ENCODE measurements at regions not wholly inside any gene's neighbourhood (a gene's known extent, or its start where the extent isn't known, plus 50 kb on each side); places are given as distances from the start of the nearest gene placed in this dataset.

DNA sequence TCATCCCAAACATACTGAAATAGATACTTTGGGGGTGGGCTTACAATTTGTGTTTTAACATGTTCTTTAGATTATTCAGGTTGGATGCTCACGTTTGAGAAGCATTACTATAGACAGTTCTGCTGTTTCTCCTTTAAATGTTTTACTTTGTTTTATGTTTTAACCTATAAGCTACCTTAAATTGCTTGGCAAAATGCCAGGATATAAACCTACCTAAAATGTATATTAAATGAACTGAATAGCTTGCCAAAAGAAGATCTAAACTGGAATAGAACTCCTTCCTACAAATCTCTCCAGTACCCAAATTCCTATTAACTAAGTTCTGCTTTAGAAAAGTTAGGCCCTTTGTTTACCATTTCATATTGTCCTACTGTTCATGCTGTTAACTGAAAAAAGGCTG is 124.4 kb downstream of the TBX22 start:
- DNase-seq, result no peak
- intact Hi-C loops (cut with micrococcal nuclease), result no loop called here
- H3K27ac ChIP-seq (ENCODE audit: low read length in 2 of 2), result no peak overlapping the region
- H3K9me3 Mint-ChIP-seq (ENCODE audit: insufficient read depth), result no peaks in the 10 kb centered on the region
- H4K20me1 ChIP-seq (ENCODE audit: control insufficient read depth, insufficient read depth, low read length, poor library complexity, severe bottlenecking), result no peaks in the 10 kb centered on the region
- CTCF ChIA-PET, result no interaction called here
- no peak for ATAC-seq (ENCODE audit: low read depth)
- no peaks in the 10 kb centered on the region for H3K27me3 ChIP-seq (replicated peaks in 1 of 4; ENCODE audit: control extremely low read depth in 1 of 4, control insufficient read depth in 3 of 4, insufficient read depth in 4 of 4, low read length in 3 of 4)
- H3K4me2 ChIP-seq (replicated peaks; ENCODE audit: low read depth, low read length, poor library complexity, severe bottlenecking), result no peak overlapping the region
- no CpG with 5 or more reads among the region's 1 CpG for WGBS (ENCODE audit: insufficient coverage)
- POLR2A ChIA-PET, result no interaction called here
- TF ChIP-seq CTCF (IDR thresholded peaks at IDR 0.05) (no peak), EZH2 (IDR thresholded peaks at IDR 0.05; ENCODE audit: borderline replicate concordance, insufficient read depth, low read depth, low read length, poor library complexity, severe bottlenecking) (no peak)
- no peaks in the 10 kb centered on the region for H3K4me1 Mint-ChIP-seq
- no peak overlapping the region for H3K4me3 Mint-ChIP-seq
- no peak overlapping the region for H3K4me3 ChIP-seq (ENCODE audit: control extremely low read depth in 1 of 5, extremely low read depth in 1 of 5, insufficient read depth in 1 of 5, low read depth in 2 of 5, low read length in 4 of 5)
- H3K9me3 ChIP-seq (ENCODE audit: control extremely low read depth in 1 of 3, control insufficient read depth in 2 of 3, insufficient read depth in 1 of 3, low read length in 2 of 3), result no peaks in the 10 kb centered on the region
- H2AFZ ChIP-seq (ENCODE audit: insufficient read depth, low read depth, low read length, poor library complexity, severe bottlenecking), result no peak overlapping the region
- H3K36me3 ChIP-seq (replicated peaks in 1 of 2; ENCODE audit: control extremely low read depth in 1 of 2, control insufficient read depth in 1 of 2, extremely low read depth in 1 of 2, insufficient read depth in 2 of 2, low read length in 1 of 2), result no peaks in the 10 kb centered on the region
- H3K27me3 Mint-ChIP-seq, result no peaks in the 10 kb centered on the region
- no peak overlapping the region for H3K27ac Mint-ChIP-seq
- H3K9ac ChIP-seq (ENCODE audit: low read length), result no peak overlapping the region
- H3K4me1 ChIP-seq (ENCODE audit: control insufficient read depth in 2 of 2, insufficient read depth in 2 of 2, low read length in 2 of 2), result no peaks in the 10 kb centered on the region
- H3K79me2 ChIP-seq (ENCODE audit: control insufficient read depth, insufficient read depth, low read length), result no peaks in the 10 kb centered on the region

- Histone ChIP-seq H2AFZ (ENCODE audit: insufficient read depth, low read depth, low read length, poor library complexity, severe bottlenecking) (no peak overlapping the region), H3K27me3 (replicated peaks in 1 of 4; ENCODE audit: control extremely low read depth in 1 of 4, control insufficient read depth in 3 of 4, insufficient read depth in 4 of 4, low read length in 3 of 4) (no peaks in the 10 kb centered on the region), H3K9ac (ENCODE audit: low read length) (no peak overlapping the region), H3K4me2 (replicated peaks; ENCODE audit: low read depth, low read length, poor library complexity, severe bottlenecking) (no peak overlapping the region), H3K79me2 (ENCODE audit: control insufficient read depth, insufficient read depth, low read length) (no peaks in the 10 kb centered on the region), H3K4me3 (ENCODE audit: control extremely low read depth in 1 of 5, extremely low read depth in 1 of 5, insufficient read depth in 1 of 5, low read depth in 2 of 5, low read length in 4 of 5) (no peak overlapping the region), H3K36me3 (replicated peaks in 1 of 2; ENCODE audit: control extremely low read depth in 1 of 2, control insufficient read depth in 1 of 2, extremely low read depth in 1 of 2, insufficient read depth in 2 of 2, low read length in 1 of 2) (no peaks in the 10 kb centered on the region), H3K4me1 (ENCODE audit: control insufficient read depth in 2 of 2, insufficient read depth in 2 of 2, low read length in 2 of 2) (no peaks in the 10 kb centered on the region), H3K27ac (ENCODE audit: low read length in 2 of 2) (no peak overlapping the region), H3K9me3 (ENCODE audit: control extremely low read depth in 1 of 3, control insufficient read depth in 2 of 3, insufficient read depth in 1 of 3, low read length in 2 of 3) (no peaks in the 10 kb centered on the region), H4K20me1 (ENCODE audit: control insufficient read depth, insufficient read depth, low read length, poor library complexity, severe bottlenecking) (no peaks in the 10 kb centered on the region)
- ChIA-PET CTCF (no interaction called here), POLR2A (no interaction called here)
- ATAC-seq (ENCODE audit: low read depth) (no peak), DNase-seq (no peak)
- H3K27me3 Mint-ChIP-seq, result no peaks in the 10 kb centered on the region
- no peaks in the 10 kb centered on the region for H3K4me1 Mint-ChIP-seq
- TF ChIP-seq EZH2 (IDR thresholded peaks at IDR 0.05; ENCODE audit: borderline replicate concordance, insufficient read depth, low read depth, low read length, poor library complexity, severe bottlenecking) (no peak), CTCF (IDR thresholded peaks at IDR 0.05) (no peak)
- 36% methylated on average over 5 of the region's 6 CpGs for WGBS (ENCODE audit: insufficient coverage)
- H3K9me3 Mint-ChIP-seq (ENCODE audit: insufficient read depth), result no peaks in the 10 kb centered on the region
- H3K4me3 Mint-ChIP-seq, result no peak overlapping the region
- intact Hi-C loops (cut with micrococcal nuclease), result no loop called here
- no peak overlapping the region for H3K27ac Mint-ChIP-seq
Measured at GRCh38 chrX:80139564-80139963, 125.0 kb downstream of the TBX22 start.
